SK-N-MC (cell line): ENCODE measurements at regions not wholly inside any gene's neighbourhood (a gene's known extent, or its start where the extent isn't known, plus 50 kb on each side); places are given as distances from the start of the nearest gene placed in this dataset.

ENCODE experiments used
- EZH2 ChIP-seq: fragments of 200-600 bp; sonication (generic); IDR thresholded peaks from one replicate; pipeline ENCODE4 v1.6.1; 2017; ENCODE audit warnings: antibody characterized with exemption
- FOXP2 ChIP-seq: optimal IDR thresholded peaks from 2 replicates; pipeline ENCODE3; 2011; ENCODE audit warnings: mild to moderate bottlenecking, moderate library complexity; ENCODE audit not compliant: insufficient read depth; ENCODE audit errors: extremely low read length, control extremely low read depth
- POLR2AphosphoS5 ChIP-seq: IDR thresholded peaks from 2 replicates; pipeline ENCODE4 v1.6.1; 2012; ENCODE audit warnings: mild to moderate bottlenecking, low read depth, low read length, borderline replicate concordance

DNA sequence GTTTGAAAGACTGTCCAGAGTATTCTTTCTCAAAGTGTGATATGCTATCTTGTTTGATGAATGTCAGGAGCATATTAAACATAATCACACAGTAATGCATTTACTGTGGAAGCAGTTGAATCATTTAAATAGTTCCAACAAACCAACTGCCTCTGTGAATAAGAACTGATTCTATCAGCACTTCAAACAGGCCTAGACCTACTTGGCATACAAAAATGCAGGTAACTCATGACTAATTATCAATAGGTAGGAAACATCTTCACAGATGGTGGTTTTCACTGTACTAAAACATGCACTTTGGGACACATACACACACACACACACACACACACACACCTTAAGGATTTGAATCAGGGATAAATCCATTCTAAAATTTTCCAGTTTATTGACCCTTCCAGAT lies 91.2 kb upstream of the SNX2 start:
- TF ChIP-seq EZH2 (no peak), POLR2AphosphoS5 (no peak), FOXP2 (no peak)
